GM23338 (cell line): ENCODE measurements at regions not wholly inside any gene's neighbourhood (a gene's known extent, or its start where the extent isn't known, plus 50 kb on each side); places are given as distances from the start of the nearest gene placed in this dataset.

Source experiments
- ATAC-seq: fragments of 200-7000 bp; cut with Tn5 transposase; 3 replicates; pipeline ENCODE4 v1.9.1; 2020
- DNase-seq: peaks from one replicate; pipeline ENCODE4 v3.0.0-alpha.2; 2015; ENCODE audit warnings: low spot score
- H2AFZ ChIP-seq: fragments of 200-600 bp; sonication (generic); 2 replicates; pipeline ENCODE4 v1.8.0; 2016; ENCODE audit warnings: antibody characterized with exemption, mild to moderate bottlenecking, moderate library complexity
- H3F3A ChIP-seq: fragments of 200-600 bp; sonication (generic); replicated peaks from 2 replicates; pipeline ENCODE4 v1.8.0; 2017; ENCODE audit warnings: antibody characterized with exemption, mixed run types, low read depth
- H3K27ac ChIP-seq: fragments of 200-600 bp; sonication (generic); 2 replicates; pipeline ENCODE4 v1.6.1; 2016; ENCODE audit warnings: low read depth
- H3K27me3 ChIP-seq: fragments of 200-600 bp; sonication (generic); 2 replicates; pipeline ENCODE4 v1.8.0; 2016; ENCODE audit warnings: mild to moderate bottlenecking, mixed run types, moderate library complexity; ENCODE audit not compliant: insufficient read depth
- H3K36me3 ChIP-seq: fragments of 200-600 bp; sonication (generic); 2 replicates; pipeline ENCODE4 v1.8.0; 2016; ENCODE audit warnings: mild to moderate bottlenecking; ENCODE audit not compliant: insufficient read depth
- H3K4me1 ChIP-seq: fragments of 200-600 bp; sonication (generic); 2 replicates; pipeline ENCODE4 v1.8.0; 2016; ENCODE audit warnings: mild to moderate bottlenecking, moderate library complexity; ENCODE audit not compliant: insufficient read depth
- H3K4me2 ChIP-seq: fragments of 200-600 bp; sonication (generic); 2 replicates; pipeline ENCODE4 v1.7.1; 2017; ENCODE audit warnings: mixed run types
- H3K4me3 ChIP-seq: fragments of 200-600 bp; sonication (generic); 2 replicates; pipeline ENCODE4 v1.6.1; 2016; ENCODE audit warnings: mixed run types
- H3K79me2 ChIP-seq: fragments of 200-600 bp; sonication (generic); replicated peaks from 2 replicates; pipeline ENCODE4 v1.8.0; 2017; ENCODE audit warnings: mild to moderate bottlenecking; ENCODE audit not compliant: insufficient read depth
- H3K9me2 ChIP-seq: fragments of 200-600 bp; sonication (generic); 2 replicates; pipeline ENCODE4 v1.8.0; 2017; ENCODE audit not compliant: insufficient read depth
- H4K20me1 ChIP-seq: fragments of 200-600 bp; sonication (generic); replicated peaks from 2 replicates; pipeline ENCODE4 v1.8.0; 2017; ENCODE audit warnings: mild to moderate bottlenecking; ENCODE audit not compliant: insufficient read depth
- H3K27ac Mint-ChIP-seq: 2 replicates; pipeline ENCODE4 v1.8.0; 2020; ENCODE audit warnings: inconsistent platforms, mild to moderate bottlenecking, moderate library complexity, mixed read lengths
- H3K27me3 Mint-ChIP-seq: 3 replicates; pipeline ENCODE4 v1.8.0; 2022; ENCODE audit warnings: low read depth, mild to moderate bottlenecking, moderate library complexity, mixed read lengths, inconsistent platforms; ENCODE audit not compliant: insufficient read depth, poor library complexity
- H3K36me3 Mint-ChIP-seq: 3 replicates; pipeline ENCODE4 v1.8.0; 2021; ENCODE audit warnings: low read depth, mild to moderate bottlenecking, inconsistent platforms, moderate library complexity, mixed read lengths
- H3K4me1 Mint-ChIP-seq: 3 replicates; pipeline ENCODE4 v1.8.0; 2020; ENCODE audit warnings: mild to moderate bottlenecking, inconsistent platforms, mixed read lengths
- H3K4me3 Mint-ChIP-seq: 3 replicates; pipeline ENCODE4 v1.8.0; 2021; ENCODE audit warnings: moderate library complexity, mild to moderate bottlenecking, inconsistent platforms, mixed read lengths
- H3K9me3 Mint-ChIP-seq: 3 replicates; pipeline ENCODE4 v1.8.0; 2020; ENCODE audit warnings: moderate library complexity, mild to moderate bottlenecking, inconsistent platforms, mixed read lengths
- CREB1 ChIP-seq: fragments of 250-450 bp; sonication (Bioruptor Pico); IDR thresholded peaks from 2 replicates; pipeline ENCODE4 v1.5.0; 2020; ENCODE audit warnings: low read depth, mild to moderate bottlenecking, moderate library complexity
- CTCF ChIP-seq, 2 experiments: fragments of 200-600 bp in 1 of 2; sonication (generic) in 1 of 2; conservative IDR thresholded peaks; 2 replicates each; pipeline versions ENCODE4 v1.5.1 to v1.6.1; 2016 to 2017; ENCODE audit warnings: antibody characterized with exemption in 2 of 2, low read depth in 2 of 2, mild to moderate bottlenecking in 2 of 2, moderate library complexity in 1 of 2
- ETS1 ChIP-seq: IDR thresholded peaks from 2 replicates; pipeline ENCODE4 v1.6.1; 2016; ENCODE audit warnings: antibody characterized with exemption
- EZH2 ChIP-seq: fragments of 200-600 bp; sonication (generic); IDR thresholded peaks from one replicate; pipeline ENCODE4 v1.8.0; 2017; ENCODE audit warnings: antibody characterized with exemption, mild to moderate bottlenecking, low read depth; ENCODE audit not compliant: unreplicated experiment
- EZH2phosphoT487 ChIP-seq: fragments of 200-600 bp; sonication (generic); IDR thresholded peaks from one replicate; pipeline ENCODE4 v1.8.1; 2018; ENCODE audit warnings: antibody characterized with exemption; ENCODE audit not compliant: unreplicated experiment
- JUNB ChIP-seq: IDR thresholded peaks from one replicate; pipeline ENCODE4 v1.6.1; 2016; ENCODE audit warnings: antibody characterized with exemption; ENCODE audit not compliant: unreplicated experiment
- NANOG ChIP-seq: IDR thresholded peaks from 2 replicates; pipeline ENCODE4 v1.6.1; 2016; ENCODE audit warnings: antibody characterized with exemption, borderline replicate concordance
- POLR2AphosphoS5 ChIP-seq: IDR thresholded peaks from 2 replicates; pipeline ENCODE4 v1.6.1; 2016; ENCODE audit warnings: antibody characterized with exemption, low read depth
- REST ChIP-seq: IDR thresholded peaks from one replicate; pipeline ENCODE4 v1.6.1; 2018; ENCODE audit warnings: antibody characterized with exemption; ENCODE audit not compliant: unreplicated experiment
- STAT1 ChIP-seq: IDR thresholded peaks from one replicate; pipeline ENCODE4 v1.6.1; 2016; ENCODE audit warnings: antibody characterized with exemption; ENCODE audit not compliant: unreplicated experiment
- ZNF114 ChIP-seq: fragments of 250-450 bp; sonication (Bioruptor Pico); IDR thresholded peaks from 2 replicates; pipeline ENCODE4 v1.5.0; 2020; ENCODE audit warnings: mild to moderate bottlenecking, moderate library complexity
- ZNF331 ChIP-seq: fragments of 250-450 bp; sonication (Bioruptor Pico); IDR thresholded peaks from 2 replicates; pipeline ENCODE4 v1.5.0; 2020; ENCODE audit warnings: low read depth, mild to moderate bottlenecking, moderate library complexity
- ZNF462 ChIP-seq: fragments of 250-450 bp; sonication (Bioruptor Pico); IDR thresholded peaks from 2 replicates; pipeline ENCODE4 v1.5.0; 2020; ENCODE audit warnings: mild to moderate bottlenecking, moderate library complexity

GRCh38 chr16:64780445-64780844 lies 341.4 kb downstream of the CDH11 start:
- no peaks in the 10 kb centered on the region for H3K27me3 Mint-ChIP-seq
- Histone ChIP-seq H3K79me2 (no peaks in the 10 kb centered on the region), H3F3A (no peaks in the 10 kb centered on the region), H3K4me1 (no peaks in the 10 kb centered on the region), H3K4me2 (no peak overlapping the region), H3K4me3 (no peak overlapping the region), H4K20me1 (no peaks in the 10 kb centered on the region), H3K36me3 (no peaks in the 10 kb centered on the region), H3K9me2 (no peaks in the 10 kb centered on the region), H3K27me3 (no peaks in the 10 kb centered on the region), H3K27ac (no peak overlapping the region), H2AFZ (no peak overlapping the region)
- no peak for TF ChIP-seq POLR2AphosphoS5
- TF ChIP-seq CREB1 (CRISPR knock-in tag): no peak
- no peak for TF ChIP-seq ETS1
- no peak for TF ChIP-seq CTCF (conservative IDR thresholded peaks at IDR 0.05; ENCODE audit: low read depth in 2 of 2)
- TF ChIP-seq EZH2: no peak
- TF ChIP-seq ZNF331: no peak
- no peak for TF ChIP-seq ZNF114 (CRISPR knock-in tag)
- TF ChIP-seq JUNB: no peak
- TF ChIP-seq ZNF462 (CRISPR knock-in tag): no peak
- no peak for TF ChIP-seq REST
- no peak for TF ChIP-seq EZH2phosphoT487
- TF ChIP-seq STAT1: no peak
- no peak for TF ChIP-seq NANOG
- no peak overlapping the region for H3K4me3 Mint-ChIP-seq
- no peaks in the 10 kb centered on the region for H3K4me1 Mint-ChIP-seq
- no peak for DNase-seq
- no peak overlapping the region for H3K27ac Mint-ChIP-seq
- H3K9me3 Mint-ChIP-seq: no peaks in the 10 kb centered on the region
- ATAC-seq: no peak
- no peaks in the 10 kb centered on the region for H3K36me3 Mint-ChIP-seq
